Heart left ventricle (tissue), 16 donors: ENCODE measurements at regions not wholly inside any gene's neighbourhood (a gene's known extent, or its start where the extent isn't known, plus 50 kb on each side); places are given as distances from the start of the nearest gene placed in this dataset.
A peak's percentile ranks its signal among the peaks of the same experiment; 100 is the strongest.

Experiments
- ATAC-seq, 4 donors: fragments of 200-7000 bp; cut with Tn5 transposase; one replicate each; pipeline ENCODE4 v1.9.1; 2020 to 2022; ENCODE audit warnings: moderate library complexity in 4 of 4, mild to moderate bottlenecking in 3 of 4, moderate number of reproducible peaks in 1 of 4
- DNase-seq, 5 donors: peaks; one replicate each; pipeline ENCODE4 v3.0.0-alpha.2; 2020
- H3K27ac ChIP-seq, 12 donors: fragments of 200-600 bp; sonication (generic) in 4 of 12; one replicate each; pipeline versions ENCODE4 v1.5.0 to v1.8.0; 2016 to 2022; ENCODE audit warnings: mild to moderate bottlenecking in 2 of 12
- H3K27me3 ChIP-seq, 9 donors: fragments of 200-600 bp; sonication (generic) in 2 of 9; one replicate each; pipeline versions ENCODE4 v1.5.1 to v1.8.0; 2016 to 2022; ENCODE audit warnings: mild to moderate bottlenecking in 3 of 9
- H3K36me3 ChIP-seq, 9 donors: fragments of 200-600 bp; sonication (generic) in 2 of 9; one replicate each; pipeline versions ENCODE4 v1.5.0 to v1.8.0; 2018 to 2022; ENCODE audit warnings: mild to moderate bottlenecking in 2 of 9
- H3K4me1 ChIP-seq, 12 donors: fragments of 200-600 bp; sonication (generic) in 4 of 12; one replicate each; pipeline versions ENCODE4 v1.5.0 to v1.8.0; 2016 to 2022; ENCODE audit warnings: mild to moderate bottlenecking in 3 of 12
- H3K4me3 ChIP-seq, 12 donors: fragments of 200-600 bp; sonication (generic) in 4 of 12; one replicate each; pipeline versions ENCODE4 v1.5.0 to v1.8.0; 2017 to 2022; ENCODE audit warnings: mild to moderate bottlenecking in 9 of 12, moderate library complexity in 4 of 12
- H3K9me3 ChIP-seq, 12 donors: fragments of 200-600 bp; sonication (generic) in 4 of 12; one replicate each; pipeline versions ENCODE4 v1.5.0 to v1.8.0; 2016 to 2022; ENCODE audit warnings: mild to moderate bottlenecking in 1 of 12
- CTCF ChIP-seq, 12 donors: fragments of 200-600 bp; sonication (generic) in 4 of 12; IDR thresholded peaks; one replicate each; pipeline versions ENCODE4 v1.5.0 to v1.8.0; 2018 to 2022; ENCODE audit warnings: antibody characterized with exemption in 12 of 12, mild to moderate bottlenecking in 5 of 12
- POLR2A ChIP-seq, 2 donors: fragments of 450-650 bp; IDR thresholded peaks; one replicate each; pipeline ENCODE4 v1.6.1; 2017; ENCODE audit warnings: antibody characterized with exemption in 2 of 2, mild to moderate bottlenecking in 2 of 2, moderate library complexity in 2 of 2
- WGBS, 4 donors: extraction: QIAGEN DNeasy Blood & Tissue Kit in 2 of 4; methylation state at CpG; one replicate each; pipeline versions ENCODE4 v1.1.5 to v1.1.7; 2013 to 2018; 5-methylcytosine and 5-hydroxymethylcytosine counted together
- intact Hi-C, 10 donors: fragments of 100-400 bp; cut with DNase I; formaldehyde crosslinking; loops; one replicate each; pipeline versions ENCODE4 v1.11.1 to v1.14.2; 2022
- donor health status: ischemic (EF 13 %, LVEDD 7.1; RV severe dilation, severe dysfunction).
- donor health status: healthy with polysubstance abuse.
- donor health status: DM: no; HTN: yes; CAD: no.
- donor health status: DM: no; HTN: no; CAD: no.
- donor health status: ischemic (EF 25% LVEDD 6.9; RV normal size, moderate dysfunction).
- donor health status: ischemic (EF 25% LVEDD 5.7; RV mildly dilated, moderate dysfunction).
- donor health status: healthy.
- donor health status: DM: yes; HTN: yes; CAD: no.
- donor health status: ischemic (EF 35%, LVEDD 5.7; RV mildly dilated, moderate dysfunction).
- donor health status: nonischemic (EF 11% LVEDD 7.7; RV severe dilation, severe dysfunction).
- donor health status: DM: yes; HTN: yes; CAD: no.
- donor health status: PGD.
- donor health status: ischemic (EF 29% LVEDD 5.4; RV normal size, mild dysfunction).
- donor health status: nonischemic (EF 23%, LVEDD 6.1; RV moderate dilation, normal function).

GRCh38 chr6:103908898-103909297 lies 950.8 kb downstream of the HACE1 start:
- no peaks in the 10 kb centered on the region for H3K36me3 ChIP-seq
- WGBS, 4 donors: 83 to 93% (median 86%) methylated on average over 3 of the region's 3 CpGs
- H3K4me1 ChIP-seq: no peaks in the 10 kb centered on the region
- no peak for ATAC-seq
- no peak overlapping the region for H3K4me3 ChIP-seq
- DNase-seq: no peak
- intact Hi-C loops: no loop called here
- H3K27me3 ChIP-seq: no peaks in the 10 kb centered on the region
- peaks cover 0 to 36% (median 10%) of the 10 kb centered on the region in 12 donors for H3K9me3 ChIP-seq
- H3K27ac ChIP-seq: no peak overlapping the region
- TF ChIP-seq CTCF (IDR thresholded peaks at IDR 0.05) (no peak), POLR2A (IDR thresholded peaks at IDR 0.05) (no peak)

GRCh38 chr6:103895136-103895535 lies 964.6 kb downstream of the HACE1 start:
- TF ChIP-seq POLR2A (IDR thresholded peaks at IDR 0.05) (no peak), CTCF (IDR thresholded peaks at IDR 0.05) (no peak)
- no peaks in the 10 kb centered on the region for H3K36me3 ChIP-seq
- no peaks in the 10 kb centered on the region for H3K27me3 ChIP-seq
- 81 to 90% (median 86%) methylated on average over 2 of the region's 2 CpGs for WGBS, 4 donors
- H3K9me3 ChIP-seq: peaks cover 0 to 15% (median 0%) of the 10 kb centered on the region in 12 donors
- no peaks in the 10 kb centered on the region for H3K4me1 ChIP-seq
- no peak for DNase-seq
- intact Hi-C loops: no loop called here
- no peak for ATAC-seq
- no peak overlapping the region for H3K4me3 ChIP-seq
- no peak overlapping the region for H3K27ac ChIP-seq

- Histone ChIP-seq H3K9me3 (peaks cover 0 to 15% (median 0%) of the 10 kb centered on the region in 12 donors), H3K27me3 (no peaks in the 10 kb centered on the region), H3K27ac (no peak overlapping the region), H3K36me3 (no peaks in the 10 kb centered on the region), H3K4me3 (no peak overlapping the region), H3K4me1 (no peaks in the 10 kb centered on the region)
- TF ChIP-seq CTCF (IDR thresholded peaks at IDR 0.05) (no peak), POLR2A (IDR thresholded peaks at IDR 0.05) (no peak)
- ATAC-seq: peak in 3 of 4 donors; percentile 67 to 85 (median 70)
- WGBS, 4 donors: 11 to 51% (median 28%) methylated on average over 2 of the region's 2 CpGs
- peak in 1 of 5 donors; percentile 26 for DNase-seq
- intact Hi-C loops: no loop called here
Measured at GRCh38 chr6:103893141-103893581, 966.6 kb downstream of the HACE1 start.

- H3K36me3 ChIP-seq: no peaks in the 10 kb centered on the region
- ATAC-seq (no peak), DNase-seq (no peak)
- H3K27ac ChIP-seq: no peak overlapping the region
- intact Hi-C loops: no loop called here
- no peaks in the 10 kb centered on the region for H3K27me3 ChIP-seq
- no peaks in the 10 kb centered on the region for H3K4me1 ChIP-seq
- 84 to 95% (median 87%) methylated on average over 1 of the region's 1 CpG for WGBS, 4 donors
- H3K9me3 ChIP-seq: no peaks in the 10 kb centered on the region
- no peak for TF ChIP-seq CTCF (IDR thresholded peaks at IDR 0.05)
- TF ChIP-seq POLR2A (IDR thresholded peaks at IDR 0.05): no peak
- no peak overlapping the region for H3K4me3 ChIP-seq
Measured at GRCh38 chr6:103886951-103887350, 972.8 kb downstream of the HACE1 start.
